ENCODE measurements at regions not wholly inside any gene's neighbourhood (a gene's known extent, or its start where the extent isn't known, plus 50 kb on each side); places are given as distances from the start of the nearest gene placed in this dataset.

- H3K9me3 ChIP-seq, result no peaks in the 10 kb centered on the region
- no peak overlapping the region for H3K27ac ChIP-seq
- intact Hi-C loops (cut with DNase I), result loop anchor here (10.0 kb wide), 1 partner anchor 243 kb away; no protein-coding TSS in a partner anchor
- no peak for TF ChIP-seq CTCF (IDR thresholded peaks at IDR 0.05)
- no peak for DNase-seq
- H3K4me1 ChIP-seq, result no peaks in the 10 kb centered on the region
- H3K9ac ChIP-seq (ENCODE audit: low read depth in 2 of 2, low read length in 2 of 2), result no peak overlapping the region
- no peak overlapping the region for H3K4me3 ChIP-seq
- no peaks in the 10 kb centered on the region for H3K36me3 ChIP-seq
- H3K27me3 ChIP-seq, result no peaks in the 10 kb centered on the region
These were observed 307.6 kb downstream of the ALDH8A1 start for GRCh38 chr6:134642279-134642678.

GRCh38 chr6:134640975-134641429 is 308.9 kb downstream of the ALDH8A1 start:
- H3K4me1 ChIP-seq, result no peaks in the 10 kb centered on the region
- no peaks in the 10 kb centered on the region for H3K9me3 ChIP-seq
- peak; percentile 76 for DNase-seq
- intact Hi-C loops (cut with DNase I), result loop anchor here (2.0 to 10.0 kb wide), 2 partner anchors 244 to 466 kb away; no protein-coding TSS in a partner anchor
- H3K4me3 ChIP-seq, result no peak overlapping the region
- no peak overlapping the region for H3K27ac ChIP-seq
- no peaks in the 10 kb centered on the region for H3K36me3 ChIP-seq
- no peak overlapping the region for H3K9ac ChIP-seq (ENCODE audit: low read depth in 2 of 2, low read length in 2 of 2)
- TF ChIP-seq CTCF (IDR thresholded peaks at IDR 0.05), result peak; percentile 95
- H3K27me3 ChIP-seq, result no peaks in the 10 kb centered on the region

GRCh38 chr6:134640229-134640628 is 309.7 kb downstream of the ALDH8A1 start:
- intact Hi-C loops (cut with DNase I), result loop anchor here (2.0 to 10.0 kb wide), 2 partner anchors 245 to 465 kb away; no protein-coding TSS in a partner anchor
- Histone ChIP-seq H3K27me3 (no peaks in the 10 kb centered on the region), H3K27ac (no peak overlapping the region), H3K4me3 (no peak overlapping the region), H3K9me3 (no peaks in the 10 kb centered on the region), H3K36me3 (no peaks in the 10 kb centered on the region), H3K4me1 (no peaks in the 10 kb centered on the region), H3K9ac (ENCODE audit: low read depth in 2 of 2, low read length in 2 of 2) (no peak overlapping the region)
- no peak for DNase-seq
- no peak for TF ChIP-seq CTCF (IDR thresholded peaks at IDR 0.05)

- Histone ChIP-seq H3K9ac (ENCODE audit: low read depth in 2 of 2, low read length in 2 of 2) (no peak overlapping the region), H3K36me3 (no peaks in the 10 kb centered on the region), H3K4me1 (no peaks in the 10 kb centered on the region), H3K27ac (no peak overlapping the region), H3K4me3 (no peak overlapping the region), H3K9me3 (no peaks in the 10 kb centered on the region), H3K27me3 (no peaks in the 10 kb centered on the region)
- intact Hi-C loops (cut with DNase I), result loop anchor here (10.0 kb wide), 1 partner anchor 263 kb away; no protein-coding TSS in a partner anchor
- no peak for DNase-seq
- no peak for TF ChIP-seq CTCF (IDR thresholded peaks at IDR 0.05)
These were observed 312.0 kb downstream of the ALDH8A1 start for GRCh38 chr6:134637847-134638437.

- Histone ChIP-seq H3K9me3 (no peaks in the 10 kb centered on the region), H3K27me3 (no peaks in the 10 kb centered on the region), H3K9ac (ENCODE audit: low read depth in 2 of 2, low read length in 2 of 2) (no peak overlapping the region), H3K4me3 (no peak overlapping the region), H3K4me1 (no peaks in the 10 kb centered on the region), H3K36me3 (no peaks in the 10 kb centered on the region), H3K27ac (no peak overlapping the region)
- no peak for DNase-seq
- TF ChIP-seq CTCF (IDR thresholded peaks at IDR 0.05), result no peak
- intact Hi-C loops (cut with DNase I), result loop anchor here (10.0 kb wide), 1 partner anchor 262 kb away; no protein-coding TSS in a partner anchor
These were observed 312.6 kb downstream of the ALDH8A1 start for GRCh38 chr6:134637282-134637681.

Measured in colonic mucosa (tissue), 4 donors.